ENCODE measurements at regions not wholly inside any gene's neighbourhood (a gene's known extent, or its start where the extent isn't known, plus 50 kb on each side); places are given as distances from the start of the nearest gene placed in this dataset.
"Not testable (repeated sequence)": the region's sequence is repeated elsewhere in the genome, so short reads cannot be mapped to it uniquely, and the experiment has no call there.

GRCh38 chr1:29782846-29783507, 546.7 kb downstream of the PTPRU start:
- DNase-seq (ENCODE audit: low spot score) = no peak

- no peak for DNase-seq (ENCODE audit: low spot score)
These were observed 542.8 kb downstream of the PTPRU start for GRCh38 chr1:29779146-29779545.

- no peak for DNase-seq (ENCODE audit: low spot score)
These were observed 541.2 kb downstream of the PTPRU start for GRCh38 chr1:29777522-29777921.

- no peak for DNase-seq (ENCODE audit: low spot score)
These were observed 538.0 kb downstream of the PTPRU start for GRCh38 chr1:29774355-29774754.

- no peak for DNase-seq (ENCODE audit: low spot score)
These were observed 536.3 kb downstream of the PTPRU start for GRCh38 chr1:29772584-29773100.

GRCh38 chr1:29767769-29768425, 531.6 kb downstream of the PTPRU start:
- no peak for DNase-seq (ENCODE audit: low spot score)

GRCh38 chr1:29767088-29767685, 530.9 kb downstream of the PTPRU start:
- DNase-seq (ENCODE audit: low spot score) = no peak

GRCh38 chr1:29762635-29763034, 526.3 kb downstream of the PTPRU start:
- no peak for DNase-seq (ENCODE audit: low spot score)

GRCh38 chr1:29761159-29761928, 525.0 kb downstream of the PTPRU start:
- no peak for DNase-seq (ENCODE audit: low spot score)

- DNase-seq (ENCODE audit: low spot score) = no peak
These were observed 523.8 kb downstream of the PTPRU start for GRCh38 chr1:29760067-29760564.

- DNase-seq (ENCODE audit: low spot score) = no peak
These were observed 522.6 kb downstream of the PTPRU start for GRCh38 chr1:29758781-29759499.

- DNase-seq (ENCODE audit: low spot score) = no peak
These were observed 521.8 kb downstream of the PTPRU start for GRCh38 chr1:29757866-29758780.

GRCh38 chr1:29756901-29757725, 520.8 kb downstream of the PTPRU start:
- DNase-seq (ENCODE audit: low spot score) = no peak

- DNase-seq (ENCODE audit: low spot score) = no peak
These were observed 520.2 kb downstream of the PTPRU start for GRCh38 chr1:29756498-29756897.

GRCh38 chr1:29756085-29756484, 519.8 kb downstream of the PTPRU start:
- DNase-seq (ENCODE audit: low spot score) = no peak

GRCh38 chr1:29755412-29756015, 519.2 kb downstream of the PTPRU start:
- not testable (repeated sequence) for DNase-seq (ENCODE audit: low spot score)

GRCh38 chr1:29754573-29755375, 518.5 kb downstream of the PTPRU start:
- peak; percentile 35 for DNase-seq (ENCODE audit: low spot score)

All from Ammon's horn (tissue), 1 donor.